Esophagus squamous epithelium (tissue), 4 donors: ENCODE measurements at regions not wholly inside any gene's neighbourhood (a gene's known extent, or its start where the extent isn't known, plus 50 kb on each side); places are given as distances from the start of the nearest gene placed in this dataset.

Source experiments
- POLR2A ChIP-seq, 4 donors: fragments of 450-650 bp; IDR thresholded peaks; one replicate each; pipeline ENCODE4 v1.6.1; 2017; ENCODE audit warnings: antibody characterized with exemption in 4 of 4, mild to moderate bottlenecking in 4 of 4, moderate library complexity in 3 of 4
- TF ChIP-seq, protein P1 (sequence below), 6 experiments: fragments of 450-650 bp in 4 of 6; fragments of 200-600 bp in 2 of 6; sonication (generic) in 2 of 6; IDR thresholded peaks; one replicate each; pipeline ENCODE4 v1.5.1; 2016 to 2019; ENCODE audit warnings: antibody characterized with exemption in 6 of 6, mild to moderate bottlenecking in 4 of 6, moderate library complexity in 4 of 6

DNA sequence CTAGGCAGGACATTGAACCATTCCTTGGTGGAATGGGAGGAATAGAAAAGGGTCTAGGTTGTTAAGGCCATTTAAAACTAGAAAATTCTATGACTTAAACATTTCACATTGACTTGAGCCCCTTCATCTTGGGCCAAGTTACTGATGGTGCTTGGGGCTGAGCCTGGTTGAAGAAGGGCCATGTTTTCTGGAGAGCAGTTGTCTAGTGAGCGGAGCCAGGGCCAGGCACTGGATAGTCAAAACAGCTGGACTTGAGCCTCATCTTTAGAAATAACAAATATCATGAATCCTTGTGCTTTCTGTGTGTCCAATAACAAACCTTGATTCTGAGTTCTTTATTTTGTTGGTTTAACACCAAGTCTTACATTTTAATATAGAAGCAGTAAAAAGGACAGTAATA, 134.6 kb upstream of the TCF21 start:
- TF ChIP-seq, protein P1, sequence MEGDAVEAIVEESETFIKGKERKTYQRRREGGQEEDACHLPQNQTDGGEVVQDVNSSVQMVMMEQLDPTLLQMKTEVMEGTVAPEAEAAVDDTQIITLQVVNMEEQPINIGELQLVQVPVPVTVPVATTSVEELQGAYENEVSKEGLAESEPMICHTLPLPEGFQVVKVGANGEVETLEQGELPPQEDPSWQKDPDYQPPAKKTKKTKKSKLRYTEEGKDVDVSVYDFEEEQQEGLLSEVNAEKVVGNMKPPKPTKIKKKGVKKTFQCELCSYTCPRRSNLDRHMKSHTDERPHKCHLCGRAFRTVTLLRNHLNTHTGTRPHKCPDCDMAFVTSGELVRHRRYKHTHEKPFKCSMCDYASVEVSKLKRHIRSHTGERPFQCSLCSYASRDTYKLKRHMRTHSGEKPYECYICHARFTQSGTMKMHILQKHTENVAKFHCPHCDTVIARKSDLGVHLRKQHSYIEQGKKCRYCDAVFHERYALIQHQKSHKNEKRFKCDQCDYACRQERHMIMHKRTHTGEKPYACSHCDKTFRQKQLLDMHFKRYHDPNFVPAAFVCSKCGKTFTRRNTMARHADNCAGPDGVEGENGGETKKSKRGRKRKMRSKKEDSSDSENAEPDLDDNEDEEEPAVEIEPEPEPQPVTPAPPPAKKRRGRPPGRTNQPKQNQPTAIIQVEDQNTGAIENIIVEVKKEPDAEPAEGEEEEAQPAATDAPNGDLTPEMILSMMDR (IDR thresholded peaks at IDR 0.05) = no peak
- no peak for TF ChIP-seq POLR2A (IDR thresholded peaks at IDR 0.05)
